GM23338 (cell line): ENCODE measurements at regions not wholly inside any gene's neighbourhood (a gene's known extent, or its start where the extent isn't known, plus 50 kb on each side); places are given as distances from the start of the nearest gene placed in this dataset.
A peak's percentile ranks its signal among the peaks of the same experiment; 100 is the strongest.

Experiments
- ATAC-seq: fragments of 200-7000 bp; cut with Tn5 transposase; 3 replicates; pipeline ENCODE4 v1.9.1; 2020
- DNase-seq: peaks from one replicate; pipeline ENCODE4 v3.0.0-alpha.2; 2015; ENCODE audit warnings: low spot score
- H2AFZ ChIP-seq: fragments of 200-600 bp; sonication (generic); 2 replicates; pipeline ENCODE4 v1.8.0; 2016; ENCODE audit warnings: antibody characterized with exemption, mild to moderate bottlenecking, moderate library complexity
- H3F3A ChIP-seq: fragments of 200-600 bp; sonication (generic); replicated peaks from 2 replicates; pipeline ENCODE4 v1.8.0; 2017; ENCODE audit warnings: antibody characterized with exemption, mixed run types, low read depth
- H3K27ac ChIP-seq: fragments of 200-600 bp; sonication (generic); 2 replicates; pipeline ENCODE4 v1.6.1; 2016; ENCODE audit warnings: low read depth
- H3K27me3 ChIP-seq: fragments of 200-600 bp; sonication (generic); 2 replicates; pipeline ENCODE4 v1.8.0; 2016; ENCODE audit warnings: mild to moderate bottlenecking, mixed run types, moderate library complexity; ENCODE audit not compliant: insufficient read depth
- H3K36me3 ChIP-seq: fragments of 200-600 bp; sonication (generic); 2 replicates; pipeline ENCODE4 v1.8.0; 2016; ENCODE audit warnings: mild to moderate bottlenecking; ENCODE audit not compliant: insufficient read depth
- H3K4me1 ChIP-seq: fragments of 200-600 bp; sonication (generic); 2 replicates; pipeline ENCODE4 v1.8.0; 2016; ENCODE audit warnings: mild to moderate bottlenecking, moderate library complexity; ENCODE audit not compliant: insufficient read depth
- H3K4me2 ChIP-seq: fragments of 200-600 bp; sonication (generic); 2 replicates; pipeline ENCODE4 v1.7.1; 2017; ENCODE audit warnings: mixed run types
- H3K4me3 ChIP-seq: fragments of 200-600 bp; sonication (generic); 2 replicates; pipeline ENCODE4 v1.6.1; 2016; ENCODE audit warnings: mixed run types
- H3K79me2 ChIP-seq: fragments of 200-600 bp; sonication (generic); replicated peaks from 2 replicates; pipeline ENCODE4 v1.8.0; 2017; ENCODE audit warnings: mild to moderate bottlenecking; ENCODE audit not compliant: insufficient read depth
- H3K9me2 ChIP-seq: fragments of 200-600 bp; sonication (generic); 2 replicates; pipeline ENCODE4 v1.8.0; 2017; ENCODE audit not compliant: insufficient read depth
- H4K20me1 ChIP-seq: fragments of 200-600 bp; sonication (generic); replicated peaks from 2 replicates; pipeline ENCODE4 v1.8.0; 2017; ENCODE audit warnings: mild to moderate bottlenecking; ENCODE audit not compliant: insufficient read depth
- H3K27ac Mint-ChIP-seq: 2 replicates; pipeline ENCODE4 v1.8.0; 2020; ENCODE audit warnings: inconsistent platforms, mild to moderate bottlenecking, moderate library complexity, mixed read lengths
- H3K27me3 Mint-ChIP-seq: 3 replicates; pipeline ENCODE4 v1.8.0; 2022; ENCODE audit warnings: low read depth, mild to moderate bottlenecking, moderate library complexity, mixed read lengths, inconsistent platforms; ENCODE audit not compliant: insufficient read depth, poor library complexity
- H3K36me3 Mint-ChIP-seq: 3 replicates; pipeline ENCODE4 v1.8.0; 2021; ENCODE audit warnings: low read depth, mild to moderate bottlenecking, inconsistent platforms, moderate library complexity, mixed read lengths
- H3K4me1 Mint-ChIP-seq: 3 replicates; pipeline ENCODE4 v1.8.0; 2020; ENCODE audit warnings: mild to moderate bottlenecking, inconsistent platforms, mixed read lengths
- H3K4me3 Mint-ChIP-seq: 3 replicates; pipeline ENCODE4 v1.8.0; 2021; ENCODE audit warnings: moderate library complexity, mild to moderate bottlenecking, inconsistent platforms, mixed read lengths
- H3K9me3 Mint-ChIP-seq: 3 replicates; pipeline ENCODE4 v1.8.0; 2020; ENCODE audit warnings: moderate library complexity, mild to moderate bottlenecking, inconsistent platforms, mixed read lengths
- CREB1 ChIP-seq: fragments of 250-450 bp; sonication (Bioruptor Pico); IDR thresholded peaks from 2 replicates; pipeline ENCODE4 v1.5.0; 2020; ENCODE audit warnings: low read depth, mild to moderate bottlenecking, moderate library complexity
- CTCF ChIP-seq, 2 experiments: fragments of 200-600 bp in 1 of 2; sonication (generic) in 1 of 2; conservative IDR thresholded peaks; 2 replicates each; pipeline versions ENCODE4 v1.5.1 to v1.6.1; 2016 to 2017; ENCODE audit warnings: antibody characterized with exemption in 2 of 2, low read depth in 2 of 2, mild to moderate bottlenecking in 2 of 2, moderate library complexity in 1 of 2
- ETS1 ChIP-seq: IDR thresholded peaks from 2 replicates; pipeline ENCODE4 v1.6.1; 2016; ENCODE audit warnings: antibody characterized with exemption
- EZH2 ChIP-seq: fragments of 200-600 bp; sonication (generic); IDR thresholded peaks from one replicate; pipeline ENCODE4 v1.8.0; 2017; ENCODE audit warnings: antibody characterized with exemption, mild to moderate bottlenecking, low read depth; ENCODE audit not compliant: unreplicated experiment
- EZH2phosphoT487 ChIP-seq: fragments of 200-600 bp; sonication (generic); IDR thresholded peaks from one replicate; pipeline ENCODE4 v1.8.1; 2018; ENCODE audit warnings: antibody characterized with exemption; ENCODE audit not compliant: unreplicated experiment
- NANOG ChIP-seq: IDR thresholded peaks from 2 replicates; pipeline ENCODE4 v1.6.1; 2016; ENCODE audit warnings: antibody characterized with exemption, borderline replicate concordance
- POLR2AphosphoS5 ChIP-seq: IDR thresholded peaks from 2 replicates; pipeline ENCODE4 v1.6.1; 2016; ENCODE audit warnings: antibody characterized with exemption, low read depth
- REST ChIP-seq: IDR thresholded peaks from one replicate; pipeline ENCODE4 v1.6.1; 2018; ENCODE audit warnings: antibody characterized with exemption; ENCODE audit not compliant: unreplicated experiment
- STAT1 ChIP-seq: IDR thresholded peaks from one replicate; pipeline ENCODE4 v1.6.1; 2016; ENCODE audit warnings: antibody characterized with exemption; ENCODE audit not compliant: unreplicated experiment
- ZNF114 ChIP-seq: fragments of 250-450 bp; sonication (Bioruptor Pico); IDR thresholded peaks from 2 replicates; pipeline ENCODE4 v1.5.0; 2020; ENCODE audit warnings: mild to moderate bottlenecking, moderate library complexity
- ZNF331 ChIP-seq: fragments of 250-450 bp; sonication (Bioruptor Pico); IDR thresholded peaks from 2 replicates; pipeline ENCODE4 v1.5.0; 2020; ENCODE audit warnings: low read depth, mild to moderate bottlenecking, moderate library complexity

- Mint-ChIP-seq H3K4me3 (no peak overlapping the region), H3K27ac (no peak overlapping the region; the same call in 1 of the 2 replicates), H3K27me3 (no peaks in the 10 kb centered on the region), H3K4me1 (peaks cover 5% of the 10 kb centered on the region; the same call in 2 of the 3 replicates), H3K9me3 (no peaks in the 10 kb centered on the region), H3K36me3 (no peaks in the 10 kb centered on the region)
- no peaks in the 10 kb centered on the region for H3F3A ChIP-seq
- H3K4me3 ChIP-seq = no peak overlapping the region
- no peaks in the 10 kb centered on the region for H3K27me3 ChIP-seq
- no peaks in the 10 kb centered on the region for H4K20me1 ChIP-seq
- no peaks in the 10 kb centered on the region for H3K36me3 ChIP-seq
- no peak overlapping the region for H3K4me2 ChIP-seq
- no peaks in the 10 kb centered on the region for H3K79me2 ChIP-seq
- no peaks in the 10 kb centered on the region for H3K9me2 ChIP-seq
- DNase-seq (peak; percentile 55), ATAC-seq (peak; percentile 68)
- H2AFZ ChIP-seq = no peak overlapping the region
- TF ChIP-seq CTCF (conservative IDR thresholded peaks at IDR 0.05; ENCODE audit: low read depth in 2 of 2) (peak; percentile 66 to 75), ZNF114 (no peak)
- H3K27ac ChIP-seq = no peak overlapping the region
- H3K4me1 ChIP-seq = no peaks in the 10 kb centered on the region
These were observed 1211.0 kb upstream of the ADGRL4 start for GRCh38 chr1:80217377-80217986.

GRCh38 chr1:80214888-80215540 lies 1208.5 kb upstream of the ADGRL4 start:
- no peak for ATAC-seq
- no peak overlapping the region for H3K27ac Mint-ChIP-seq

More at GRCh38 chr1:80214888-80215540, 1208.5 kb upstream of the ADGRL4 start:
- no peak overlapping the region for H3K4me3 Mint-ChIP-seq
- Histone ChIP-seq H3K36me3 (no peaks in the 10 kb centered on the region), H3K27me3 (no peaks in the 10 kb centered on the region), H3K27ac (no peak overlapping the region), H3K79me2 (no peaks in the 10 kb centered on the region), H3K9me2 (no peaks in the 10 kb centered on the region), H3K4me1 (0 out of 2 replicates have a peak, but pooled peaks cover 5% of the 10 kb centered on the region), H4K20me1 (no peaks in the 10 kb centered on the region), H2AFZ (no peak overlapping the region), H3K4me2 (no peak overlapping the region), H3K4me3 (no peak overlapping the region), H3F3A (no peaks in the 10 kb centered on the region)
- no peaks in the 10 kb centered on the region for H3K9me3 Mint-ChIP-seq
- TF ChIP-seq ZNF331 (CRISPR knock-in tag) (no peak), EZH2phosphoT487 (no peak), POLR2AphosphoS5 (no peak), CREB1 (CRISPR knock-in tag) (no peak), EZH2 (no peak), REST (no peak), NANOG (no peak), CTCF (conservative IDR thresholded peaks at IDR 0.05; ENCODE audit: low read depth in 2 of 2) (no peak), ETS1 (no peak), STAT1 (no peak)
- no peak for DNase-seq
- no peaks in the 10 kb centered on the region for H3K27me3 Mint-ChIP-seq
- no peaks in the 10 kb centered on the region for H3K36me3 Mint-ChIP-seq
- H3K4me1 Mint-ChIP-seq = peaks cover 9% of the 10 kb centered on the region; the same call in 2 of the 3 replicates
